Brain microvascular endothelial cell (primary cell): ENCODE measurements at regions not wholly inside any gene's neighbourhood (a gene's known extent, or its start where the extent isn't known, plus 50 kb on each side); places are given as distances from the start of the nearest gene placed in this dataset.

Experiments used
- DNase-seq: peaks from one replicate; pipeline ENCODE4 v3.0.0-alpha.2; 2020
- H3K27ac ChIP-seq: fragments of 250-450 bp; sonication (Bioruptor Pico); 2 replicates; pipeline ENCODE4 v1.5.1; 2020; ENCODE audit warnings: mild to moderate bottlenecking, moderate library complexity
- H3K27me3 ChIP-seq: fragments of 250-450 bp; sonication (Bioruptor Pico); replicated peaks from 2 replicates; pipeline ENCODE4 v1.5.1; 2020; ENCODE audit warnings: mild to moderate bottlenecking
- H3K36me3 ChIP-seq: fragments of 250-450 bp; sonication (Bioruptor Pico); replicated peaks from 2 replicates; pipeline ENCODE4 v1.5.1; 2020; ENCODE audit warnings: mild to moderate bottlenecking
- H3K4me3 ChIP-seq: 2 replicates; pipeline ENCODE4 v1.5.1; 2011; ENCODE audit warnings: low read depth, mild to moderate bottlenecking, control low read depth, low read length, moderate library complexity
- CTCF ChIP-seq: IDR thresholded peaks from 2 replicates; pipeline ENCODE4 v1.5.1; 2011; ENCODE audit warnings: low read depth, mild to moderate bottlenecking, moderate library complexity, low read length, control low read depth, inconsistent platforms; ENCODE audit errors: missing control alignments
- in situ Hi-C: cut with HindIII; loops from 2 replicates; pipeline ENCODE4 v1.10.0; 2017; ENCODE audit warnings: low sequenced_read_pairs, low pct_ligation_motif_present

- Histone ChIP-seq H3K27me3 (no peaks in the 10 kb centered on the region), H3K27ac (no peak overlapping the region), H3K4me3 (no peak overlapping the region), H3K36me3 (no peaks in the 10 kb centered on the region)
- in situ Hi-C loops, result no loop called here
- DNase-seq, result no peak
- no peak for TF ChIP-seq CTCF
Measured at GRCh38 chr2:138842341-138842740, 62.2 kb upstream of the NXPH2 start.

GRCh38 chr2:138841459-138841858 is 61.3 kb upstream of the NXPH2 start:
- Histone ChIP-seq H3K27ac (no peak overlapping the region), H3K27me3 (no peaks in the 10 kb centered on the region), H3K4me3 (no peak overlapping the region), H3K36me3 (no peaks in the 10 kb centered on the region)
- no peak for TF ChIP-seq CTCF
- in situ Hi-C loops, result no loop called here
- no peak for DNase-seq

DNA sequence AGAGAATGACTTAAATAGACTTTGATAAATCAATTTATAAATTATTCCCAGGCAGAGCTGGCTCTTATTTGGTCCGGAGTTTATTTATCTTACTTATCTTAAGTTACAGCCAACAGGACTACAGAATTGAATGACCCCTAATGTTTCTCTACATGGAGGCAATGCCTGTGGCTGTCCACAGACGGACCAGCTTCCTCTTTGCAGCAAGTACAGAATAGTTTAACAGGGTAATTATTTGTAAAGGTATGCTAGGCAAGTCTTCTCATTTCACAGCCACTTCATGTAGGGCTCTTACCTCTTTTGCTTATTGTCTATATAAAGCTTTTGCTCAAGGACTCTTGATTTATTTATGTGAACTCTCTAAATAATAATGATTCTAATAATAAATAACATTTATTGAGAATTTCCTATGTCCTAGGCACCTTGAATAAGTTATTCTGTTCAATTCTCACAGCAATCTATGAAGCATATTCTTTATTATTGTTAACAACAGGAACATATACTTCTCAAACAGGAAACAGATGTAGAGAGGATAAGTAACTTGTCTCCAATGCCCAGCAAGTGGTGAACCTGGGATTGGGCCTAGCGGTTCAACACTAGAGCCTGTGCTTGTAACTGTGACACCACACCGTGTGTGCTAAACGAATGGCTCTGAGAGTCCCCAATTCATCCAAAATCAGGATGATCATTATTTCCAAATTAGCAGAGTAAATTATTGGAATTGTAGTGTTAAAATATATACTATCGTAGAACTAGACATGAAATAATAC is 58.8 kb upstream of the NXPH2 start:
- Histone ChIP-seq H3K27ac (no peak overlapping the region), H3K4me3 (no peak overlapping the region), H3K36me3 (no peaks in the 10 kb centered on the region), H3K27me3 (no peaks in the 10 kb centered on the region)
- no peak for DNase-seq
- in situ Hi-C loops, result no loop called here
- no peak for TF ChIP-seq CTCF

DNA sequence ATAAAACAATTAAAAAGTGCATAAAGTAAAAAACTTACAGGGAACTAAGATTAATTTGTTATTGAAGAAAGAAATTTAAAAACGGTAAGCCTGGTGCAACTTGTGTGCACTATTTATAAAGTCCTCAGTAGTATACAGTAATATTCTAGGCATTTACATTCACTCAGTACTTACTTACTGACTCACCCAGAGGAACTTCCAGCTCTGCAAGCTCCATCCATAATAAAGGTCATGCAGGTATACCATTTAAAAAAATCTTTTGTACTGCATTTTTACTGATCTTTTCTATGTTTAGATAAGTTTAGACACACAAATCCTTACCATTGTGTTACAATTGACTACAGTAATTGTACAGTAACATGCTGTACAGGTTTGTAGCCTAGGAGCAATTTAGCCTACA is 51.5 kb upstream of the NXPH2 start:
- no peak for DNase-seq
- H3K27ac ChIP-seq, result no peak overlapping the region
- no peak for TF ChIP-seq CTCF
- in situ Hi-C loops, result no loop called here
- no peak overlapping the region for H3K4me3 ChIP-seq
- H3K36me3 ChIP-seq, result no peaks in the 10 kb centered on the region
- H3K27me3 ChIP-seq, result no peaks in the 10 kb centered on the region

GRCh38 chr2:138831154-138831553 is 51.0 kb upstream of the NXPH2 start:
- H3K4me3 ChIP-seq, result no peak overlapping the region
- in situ Hi-C loops, result no loop called here
- H3K27me3 ChIP-seq, result no peaks in the 10 kb centered on the region
- no peaks in the 10 kb centered on the region for H3K36me3 ChIP-seq
- TF ChIP-seq CTCF, result no peak
- no peak overlapping the region for H3K27ac ChIP-seq
- no peak for DNase-seq

DNA sequence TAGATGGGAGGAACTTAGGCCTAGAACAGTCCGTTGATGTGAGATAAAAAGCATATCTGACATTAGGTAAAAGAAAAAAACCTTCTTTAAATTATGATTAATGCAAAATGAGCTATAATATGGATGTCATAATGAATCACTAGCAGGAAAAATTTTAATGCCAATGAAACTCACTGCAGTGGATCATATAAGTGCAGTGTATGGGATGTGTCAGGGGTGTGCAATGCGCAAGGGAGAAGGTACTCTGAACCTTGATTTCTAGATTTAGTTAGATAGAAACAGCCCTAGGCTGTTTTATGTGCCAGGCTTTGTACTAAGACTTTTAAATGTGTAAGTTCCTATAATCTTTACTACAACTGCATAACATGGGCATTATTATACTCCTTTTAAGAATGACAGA is 50.4 kb upstream of the NXPH2 start:
- TF ChIP-seq CTCF, result no peak
- H3K36me3 ChIP-seq, result no peaks in the 10 kb centered on the region
- DNase-seq, result no peak
- in situ Hi-C loops, result no loop called here
- H3K4me3 ChIP-seq, result no peak overlapping the region
- H3K27ac ChIP-seq, result no peak overlapping the region
- no peaks in the 10 kb centered on the region for H3K27me3 ChIP-seq
